ENCODE measurements at regions not wholly inside any gene's neighbourhood (a gene's known extent, or its start where the extent isn't known, plus 50 kb on each side); places are given as distances from the start of the nearest gene placed in this dataset.
A peak's percentile ranks its signal among the peaks of the same experiment; 100 is the strongest.

DNA sequence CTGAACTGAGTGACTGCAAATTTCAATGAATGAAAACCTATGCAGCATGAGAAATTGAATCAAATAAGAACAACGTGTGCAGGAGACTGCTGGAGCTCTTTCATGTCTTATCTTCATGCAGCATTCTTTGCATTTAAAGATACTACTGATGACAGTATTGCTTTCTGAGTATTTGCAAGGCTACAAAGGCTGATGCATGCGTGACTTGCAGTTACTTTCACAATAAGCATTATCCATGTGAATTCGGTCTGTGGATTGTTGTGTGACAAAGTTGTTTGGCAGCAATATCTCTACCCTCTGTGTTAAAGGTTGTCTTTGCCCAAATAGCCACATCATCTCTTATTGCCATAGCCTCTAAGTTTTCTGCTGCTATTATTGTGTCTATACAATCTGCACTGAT, 102.1 kb upstream of the FBXL17 start:
- H3K36me3 Mint-ChIP-seq (ENCODE audit: insufficient read depth, unreplicated experiment) = no peaks in the 10 kb centered on the region
- DNase-seq (ENCODE audit: unreplicated experiment) = no peak
- intact Hi-C loops (cut with micrococcal nuclease) = no loop called here
- no peak overlapping the region for H3K27ac Mint-ChIP-seq (ENCODE audit: low read depth, unreplicated experiment)
- H3K4me1 Mint-ChIP-seq (ENCODE audit: insufficient read depth, unreplicated experiment) = no peaks in the 10 kb centered on the region
- ChIA-PET CTCF (interaction anchor here (0.8 kb wide), 2 partner anchors 13 to 38 kb away, joined by 3 read pairs; no protein-coding TSS in a partner anchor), POLR2A (no interaction called here)
- TF ChIP-seq, protein P1, sequence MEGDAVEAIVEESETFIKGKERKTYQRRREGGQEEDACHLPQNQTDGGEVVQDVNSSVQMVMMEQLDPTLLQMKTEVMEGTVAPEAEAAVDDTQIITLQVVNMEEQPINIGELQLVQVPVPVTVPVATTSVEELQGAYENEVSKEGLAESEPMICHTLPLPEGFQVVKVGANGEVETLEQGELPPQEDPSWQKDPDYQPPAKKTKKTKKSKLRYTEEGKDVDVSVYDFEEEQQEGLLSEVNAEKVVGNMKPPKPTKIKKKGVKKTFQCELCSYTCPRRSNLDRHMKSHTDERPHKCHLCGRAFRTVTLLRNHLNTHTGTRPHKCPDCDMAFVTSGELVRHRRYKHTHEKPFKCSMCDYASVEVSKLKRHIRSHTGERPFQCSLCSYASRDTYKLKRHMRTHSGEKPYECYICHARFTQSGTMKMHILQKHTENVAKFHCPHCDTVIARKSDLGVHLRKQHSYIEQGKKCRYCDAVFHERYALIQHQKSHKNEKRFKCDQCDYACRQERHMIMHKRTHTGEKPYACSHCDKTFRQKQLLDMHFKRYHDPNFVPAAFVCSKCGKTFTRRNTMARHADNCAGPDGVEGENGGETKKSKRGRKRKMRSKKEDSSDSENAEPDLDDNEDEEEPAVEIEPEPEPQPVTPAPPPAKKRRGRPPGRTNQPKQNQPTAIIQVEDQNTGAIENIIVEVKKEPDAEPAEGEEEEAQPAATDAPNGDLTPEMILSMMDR (IDR thresholded peaks at IDR 0.05; ENCODE audit: unreplicated experiment) = no peak
- no TSS peak for BruUV-seq (replicated peaks)
- H3K9me3 Mint-ChIP-seq (ENCODE audit: unreplicated experiment) = no peaks in the 10 kb centered on the region
- no peak overlapping the region for H3K4me3 Mint-ChIP-seq (ENCODE audit: unreplicated experiment)
- H3K27me3 Mint-ChIP-seq (ENCODE audit: insufficient read depth, unreplicated experiment) = peaks cover 10% of the 10 kb centered on the region

DNA sequence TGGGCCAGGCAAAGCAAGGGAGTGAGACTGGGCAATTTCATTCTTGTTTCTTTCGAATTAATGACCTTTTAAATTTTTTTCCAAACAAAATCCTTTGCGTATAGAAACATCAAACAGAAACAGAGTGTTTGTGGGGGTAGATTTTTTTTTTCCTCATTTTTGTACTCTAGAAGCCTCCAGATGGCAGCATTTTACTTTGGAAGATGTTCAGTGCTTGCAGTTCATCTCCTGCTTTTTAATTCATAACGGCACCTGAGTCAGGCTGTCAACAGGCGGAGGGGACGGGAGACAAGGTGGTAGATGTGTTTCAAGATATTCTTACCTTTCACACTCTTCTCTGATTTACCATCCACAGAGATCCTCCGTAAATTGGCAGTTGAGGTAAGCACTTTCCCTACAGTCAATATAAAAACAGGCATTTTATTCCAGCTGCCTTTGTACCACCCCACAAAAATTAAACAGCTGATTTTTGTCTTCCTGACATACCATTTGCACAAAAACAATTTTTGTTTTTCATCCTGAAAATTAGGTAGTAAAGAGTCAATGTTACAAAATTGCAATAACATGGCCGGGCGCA, 99.5 kb upstream of the FBXL17 start:
- BruUV-seq (replicated peaks) = no TSS peak
- Mint-ChIP-seq H3K4me3 (ENCODE audit: unreplicated experiment) (no peak overlapping the region), H3K27me3 (ENCODE audit: insufficient read depth, unreplicated experiment) (peaks cover 10% of the 10 kb centered on the region), H3K27ac (ENCODE audit: low read depth, unreplicated experiment) (no peak overlapping the region), H3K4me1 (ENCODE audit: insufficient read depth, unreplicated experiment) (no peaks in the 10 kb centered on the region), H3K36me3 (ENCODE audit: insufficient read depth, unreplicated experiment) (no peaks in the 10 kb centered on the region), H3K9me3 (ENCODE audit: unreplicated experiment) (no peaks in the 10 kb centered on the region)
- ChIA-PET POLR2A (no interaction called here), CTCF (interaction anchor here (0.6 to 1.3 kb wide), 10 partner anchors 9 to 1022 kb away, joined by 3 to 4 read pairs (median 3); no protein-coding TSS in a partner anchor)
- TF ChIP-seq, protein P1 (IDR thresholded peaks at IDR 0.05; ENCODE audit: unreplicated experiment) = peak; percentile 43
- peak; percentile 67 for DNase-seq (ENCODE audit: unreplicated experiment)
- intact Hi-C loops (cut with micrococcal nuclease) = loop anchor here (1.0 kb wide), 1 partner anchor 988 kb away; no protein-coding TSS in a partner anchor

DNA sequence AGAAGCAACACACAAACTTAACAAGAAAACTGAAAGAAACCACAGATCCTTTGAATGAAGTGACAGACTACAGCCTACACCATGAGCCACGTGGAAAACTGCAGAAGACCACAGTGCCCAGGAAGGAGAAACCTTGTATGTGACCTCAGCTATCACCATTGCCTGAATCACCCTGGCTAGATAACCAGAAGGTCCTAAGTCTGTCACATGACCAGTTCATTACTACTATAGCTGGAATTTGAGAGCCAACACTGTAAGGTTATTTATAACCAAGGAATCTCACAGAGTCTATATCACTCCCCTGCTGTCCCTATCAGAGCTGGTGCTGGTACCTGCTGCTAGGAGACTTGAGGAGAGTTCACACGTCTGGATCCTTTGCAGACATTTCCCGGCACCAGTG, 90.3 kb upstream of the FBXL17 start:
- POLR2A ChIA-PET = interaction anchor here (0.7 kb wide), 1 partner anchor 78 kb away, joined by 4 read pairs; no protein-coding TSS in a partner anchor
- intact Hi-C loops (cut with micrococcal nuclease) = no loop called here
- Mint-ChIP-seq H3K4me1 (ENCODE audit: insufficient read depth, unreplicated experiment) (no peaks in the 10 kb centered on the region), H3K27ac (ENCODE audit: low read depth, unreplicated experiment) (no peak overlapping the region), H3K27me3 (ENCODE audit: insufficient read depth, unreplicated experiment) (peaks cover 14% of the 10 kb centered on the region), H3K4me3 (ENCODE audit: unreplicated experiment) (no peak overlapping the region), H3K9me3 (ENCODE audit: unreplicated experiment) (no peaks in the 10 kb centered on the region), H3K36me3 (ENCODE audit: insufficient read depth, unreplicated experiment) (no peaks in the 10 kb centered on the region)
- no peak for DNase-seq (ENCODE audit: unreplicated experiment)
- TF ChIP-seq, protein P1 (IDR thresholded peaks at IDR 0.05; ENCODE audit: unreplicated experiment) = no peak
- CTCF ChIA-PET = interaction anchor here (1.2 kb wide), 1 partner anchor 9 kb away, joined by 4 read pairs; no protein-coding TSS in a partner anchor
- BruUV-seq (replicated peaks) = no TSS peak

DNA sequence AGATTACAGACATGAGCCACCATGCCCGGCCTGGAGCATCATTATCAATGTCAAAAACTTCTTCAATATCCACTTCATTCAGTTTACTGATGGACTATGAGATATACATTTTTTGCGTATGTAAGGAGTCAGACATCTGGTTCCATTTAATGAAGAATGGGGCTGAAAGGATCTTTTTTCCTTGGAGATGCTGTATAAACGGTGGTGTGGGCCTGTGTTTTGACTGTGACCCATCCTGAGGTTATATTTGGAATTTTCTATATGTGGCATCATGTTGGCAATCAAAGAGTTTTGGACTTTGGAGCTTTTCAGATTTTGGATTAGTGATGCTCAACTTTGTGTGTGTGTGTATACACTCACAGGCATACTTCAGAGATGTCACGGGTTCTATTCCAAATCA, 85.7 kb upstream of the FBXL17 start:
- H3K4me3 Mint-ChIP-seq (ENCODE audit: unreplicated experiment) = no peak overlapping the region
- ChIA-PET POLR2A (no interaction called here), CTCF (interaction anchor here (0.6 to 1.0 kb wide), 2 partner anchors 74 to 934 kb away, joined by 3 to 4 read pairs; no protein-coding TSS in a partner anchor)
- H3K36me3 Mint-ChIP-seq (ENCODE audit: insufficient read depth, unreplicated experiment) = no peaks in the 10 kb centered on the region
- H3K27ac Mint-ChIP-seq (ENCODE audit: low read depth, unreplicated experiment) = no peak overlapping the region
- intact Hi-C loops (cut with micrococcal nuclease) = no loop called here
- no TSS peak for BruUV-seq (replicated peaks)
- H3K9me3 Mint-ChIP-seq (ENCODE audit: unreplicated experiment) = no peaks in the 10 kb centered on the region
- TF ChIP-seq, protein P1 (IDR thresholded peaks at IDR 0.05; ENCODE audit: unreplicated experiment) = no peak
- H3K27me3 Mint-ChIP-seq (ENCODE audit: insufficient read depth, unreplicated experiment) = no peaks in the 10 kb centered on the region
- no peaks in the 10 kb centered on the region for H3K4me1 Mint-ChIP-seq (ENCODE audit: insufficient read depth, unreplicated experiment)
- DNase-seq (ENCODE audit: unreplicated experiment) = no peak
